ENCODE measurements at regions not wholly inside any gene's neighbourhood (a gene's known extent, or its start where the extent isn't known, plus 50 kb on each side); places are given as distances from the start of the nearest gene placed in this dataset.

- Mint-ChIP-seq H3K4me3 (no peak overlapping the region), H3K9me3 (no peaks in the 10 kb centered on the region), H3K36me3 (ENCODE audit: low read depth) (no peaks in the 10 kb centered on the region), H3K4me1 (no peaks in the 10 kb centered on the region), H3K27me3 (no peaks in the 10 kb centered on the region), H3K27ac (no peak overlapping the region)
- TF ChIP-seq CTCF (IDR thresholded peaks at IDR 0.05) = no peak
- intact Hi-C loops (cut with micrococcal nuclease) = no loop called here
- ChIA-PET POLR2A (no interaction called here), CTCF (no interaction called here)
- no peak for ATAC-seq (ENCODE audit: low read depth)
- no peak for DNase-seq
Observed at GRCh38 chrX:25287521-25287920, 271.8 kb upstream of the ARX start.

GRCh38 chrX:25285598-25285997 lies 269.8 kb upstream of the ARX start:
- TF ChIP-seq CTCF (IDR thresholded peaks at IDR 0.05) = no peak
- Mint-ChIP-seq H3K36me3 (ENCODE audit: low read depth) (no peaks in the 10 kb centered on the region), H3K4me1 (no peaks in the 10 kb centered on the region), H3K4me3 (no peak overlapping the region), H3K27me3 (no peaks in the 10 kb centered on the region), H3K27ac (no peak overlapping the region), H3K9me3 (no peaks in the 10 kb centered on the region)
- intact Hi-C loops (cut with micrococcal nuclease) = no loop called here
- DNase-seq (no peak), ATAC-seq (ENCODE audit: low read depth) (no peak)
- ChIA-PET POLR2A (no interaction called here), CTCF (no interaction called here)

- TF ChIP-seq CTCF (IDR thresholded peaks at IDR 0.05) = no peak
- DNase-seq (no peak), ATAC-seq (ENCODE audit: low read depth) (no peak)
- no peak overlapping the region for H3K27ac Mint-ChIP-seq
- CTCF ChIA-PET = no interaction called here
- H3K4me3 Mint-ChIP-seq = no peak overlapping the region
- H3K4me1 Mint-ChIP-seq = no peaks in the 10 kb centered on the region
- POLR2A ChIA-PET = no interaction called here
- intact Hi-C loops (cut with micrococcal nuclease) = no loop called here
- H3K9me3 Mint-ChIP-seq = no peaks in the 10 kb centered on the region
- H3K27me3 Mint-ChIP-seq = no peaks in the 10 kb centered on the region
- H3K36me3 Mint-ChIP-seq (ENCODE audit: low read depth) = no peaks in the 10 kb centered on the region
Observed at GRCh38 chrX:25279510-25279909, 263.7 kb upstream of the ARX start.

GRCh38 chrX:25278341-25278740 lies 262.6 kb upstream of the ARX start:
- intact Hi-C loops (cut with micrococcal nuclease) = no loop called here
- Mint-ChIP-seq H3K36me3 (ENCODE audit: low read depth) (no peaks in the 10 kb centered on the region), H3K27ac (no peak overlapping the region), H3K27me3 (no peaks in the 10 kb centered on the region), H3K4me3 (no peak overlapping the region), H3K9me3 (no peaks in the 10 kb centered on the region), H3K4me1 (no peaks in the 10 kb centered on the region)
- CTCF ChIA-PET = no interaction called here
- POLR2A ChIA-PET = no interaction called here
- no peak for DNase-seq
- no peak for ATAC-seq (ENCODE audit: low read depth)
- no peak for TF ChIP-seq CTCF (IDR thresholded peaks at IDR 0.05)

- ChIA-PET POLR2A (no interaction called here), CTCF (no interaction called here)
- TF ChIP-seq CTCF (IDR thresholded peaks at IDR 0.05) = no peak
- no peak overlapping the region for H3K4me3 Mint-ChIP-seq
- H3K27ac Mint-ChIP-seq = no peak overlapping the region
- H3K36me3 Mint-ChIP-seq (ENCODE audit: low read depth) = no peaks in the 10 kb centered on the region
- no peak for ATAC-seq (ENCODE audit: low read depth)
- DNase-seq = no peak
- no peaks in the 10 kb centered on the region for H3K4me1 Mint-ChIP-seq
- intact Hi-C loops (cut with micrococcal nuclease) = no loop called here
- no peaks in the 10 kb centered on the region for H3K27me3 Mint-ChIP-seq
- H3K9me3 Mint-ChIP-seq = no peaks in the 10 kb centered on the region
Observed at GRCh38 chrX:25277574-25277973, 261.8 kb upstream of the ARX start.

All from activated B cell treated with CpG ODN at 0.5 μM for 24 hours (primary cell).